ENCODE measurements at regions not wholly inside any gene's neighbourhood (a gene's known extent, or its start where the extent isn't known, plus 50 kb on each side); places are given as distances from the start of the nearest gene placed in this dataset.

DNA sequence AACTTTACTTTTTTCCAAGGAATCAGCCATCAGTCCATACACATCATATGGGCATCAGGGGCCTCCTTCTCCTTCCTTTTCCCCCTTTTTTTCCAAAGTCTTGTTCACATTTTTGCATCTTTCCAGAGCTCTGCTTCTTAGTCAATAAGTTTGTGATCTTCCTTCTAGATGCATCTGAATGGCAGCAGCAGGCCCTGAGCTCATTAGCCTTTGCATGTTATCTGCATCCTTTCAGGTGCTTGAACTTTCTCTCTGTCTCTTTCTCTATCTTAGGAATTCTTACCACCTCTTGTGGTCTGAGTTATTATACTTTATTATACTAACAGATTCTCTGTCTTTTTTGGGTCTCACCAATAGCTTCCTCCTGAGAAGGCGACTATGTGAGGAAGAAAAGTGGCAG, 312.4 kb upstream of the FANCL start:
- BruUV-seq (replicated peaks), result no TSS peak
- in situ Hi-C loops (cut with HindIII; ENCODE audit: low pct_unique_long_range_greater_than_20kb, low sequenced_read_pairs), result no loop called here
- intact Hi-C loops (cut with micrococcal nuclease; ENCODE audit: unreplicated experiment), result no loop called here
- ChIA-PET POLR2A (no interaction called here), CTCF (interaction anchor here (0.5 to 1.3 kb wide), 2 partner anchors 567 to 648 kb away, joined by 4 to 6 read pairs; no protein-coding TSS in a partner anchor)
- TF ChIP-seq SIN3A (IDR thresholded peaks at IDR 0.05; ENCODE audit: borderline replicate concordance, insufficient read depth, low read depth, low read length), result no peak
- TF ChIP-seq TCF7L2 (IDR thresholded peaks at IDR 0.05; ENCODE audit: low read depth, low read length), result no peak
- TF ChIP-seq, protein P1, sequence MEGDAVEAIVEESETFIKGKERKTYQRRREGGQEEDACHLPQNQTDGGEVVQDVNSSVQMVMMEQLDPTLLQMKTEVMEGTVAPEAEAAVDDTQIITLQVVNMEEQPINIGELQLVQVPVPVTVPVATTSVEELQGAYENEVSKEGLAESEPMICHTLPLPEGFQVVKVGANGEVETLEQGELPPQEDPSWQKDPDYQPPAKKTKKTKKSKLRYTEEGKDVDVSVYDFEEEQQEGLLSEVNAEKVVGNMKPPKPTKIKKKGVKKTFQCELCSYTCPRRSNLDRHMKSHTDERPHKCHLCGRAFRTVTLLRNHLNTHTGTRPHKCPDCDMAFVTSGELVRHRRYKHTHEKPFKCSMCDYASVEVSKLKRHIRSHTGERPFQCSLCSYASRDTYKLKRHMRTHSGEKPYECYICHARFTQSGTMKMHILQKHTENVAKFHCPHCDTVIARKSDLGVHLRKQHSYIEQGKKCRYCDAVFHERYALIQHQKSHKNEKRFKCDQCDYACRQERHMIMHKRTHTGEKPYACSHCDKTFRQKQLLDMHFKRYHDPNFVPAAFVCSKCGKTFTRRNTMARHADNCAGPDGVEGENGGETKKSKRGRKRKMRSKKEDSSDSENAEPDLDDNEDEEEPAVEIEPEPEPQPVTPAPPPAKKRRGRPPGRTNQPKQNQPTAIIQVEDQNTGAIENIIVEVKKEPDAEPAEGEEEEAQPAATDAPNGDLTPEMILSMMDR (IDR thresholded peaks at IDR 0.05), result no peak
- TF ChIP-seq, protein P2, sequence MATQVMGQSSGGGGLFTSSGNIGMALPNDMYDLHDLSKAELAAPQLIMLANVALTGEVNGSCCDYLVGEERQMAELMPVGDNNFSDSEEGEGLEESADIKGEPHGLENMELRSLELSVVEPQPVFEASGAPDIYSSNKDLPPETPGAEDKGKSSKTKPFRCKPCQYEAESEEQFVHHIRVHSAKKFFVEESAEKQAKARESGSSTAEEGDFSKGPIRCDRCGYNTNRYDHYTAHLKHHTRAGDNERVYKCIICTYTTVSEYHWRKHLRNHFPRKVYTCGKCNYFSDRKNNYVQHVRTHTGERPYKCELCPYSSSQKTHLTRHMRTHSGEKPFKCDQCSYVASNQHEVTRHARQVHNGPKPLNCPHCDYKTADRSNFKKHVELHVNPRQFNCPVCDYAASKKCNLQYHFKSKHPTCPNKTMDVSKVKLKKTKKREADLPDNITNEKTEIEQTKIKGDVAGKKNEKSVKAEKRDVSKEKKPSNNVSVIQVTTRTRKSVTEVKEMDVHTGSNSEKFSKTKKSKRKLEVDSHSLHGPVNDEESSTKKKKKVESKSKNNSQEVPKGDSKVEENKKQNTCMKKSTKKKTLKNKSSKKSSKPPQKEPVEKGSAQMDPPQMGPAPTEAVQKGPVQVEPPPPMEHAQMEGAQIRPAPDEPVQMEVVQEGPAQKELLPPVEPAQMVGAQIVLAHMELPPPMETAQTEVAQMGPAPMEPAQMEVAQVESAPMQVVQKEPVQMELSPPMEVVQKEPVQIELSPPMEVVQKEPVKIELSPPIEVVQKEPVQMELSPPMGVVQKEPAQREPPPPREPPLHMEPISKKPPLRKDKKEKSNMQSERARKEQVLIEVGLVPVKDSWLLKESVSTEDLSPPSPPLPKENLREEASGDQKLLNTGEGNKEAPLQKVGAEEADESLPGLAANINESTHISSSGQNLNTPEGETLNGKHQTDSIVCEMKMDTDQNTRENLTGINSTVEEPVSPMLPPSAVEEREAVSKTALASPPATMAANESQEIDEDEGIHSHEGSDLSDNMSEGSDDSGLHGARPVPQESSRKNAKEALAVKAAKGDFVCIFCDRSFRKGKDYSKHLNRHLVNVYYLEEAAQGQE (IDR thresholded peaks at IDR 0.05; ENCODE audit: insufficient read depth in 1 of 2, low read depth in 2 of 2, low read length in 1 of 2), result no peak
- TF ChIP-seq POLR2AphosphoS5 (IDR thresholded peaks at IDR 0.05; ENCODE audit: low read depth, low read length), result no peak
- Histone ChIP-seq H3K27ac (ENCODE audit: low read length) (no peak overlapping the region), H3K9me3 (ENCODE audit: control insufficient read depth, insufficient read depth, low read depth, low read length) (no peaks in the 10 kb centered on the region), H3K4me3 (ENCODE audit: low read depth in 2 of 2, low read length in 2 of 2) (no peak overlapping the region), H3K27me3 (ENCODE audit: control insufficient read depth, insufficient read depth, low read length) (no peaks in the 10 kb centered on the region), H3K36me3 (ENCODE audit: control insufficient read depth, insufficient read depth, low read length) (no peaks in the 10 kb centered on the region), H3K4me1 (ENCODE audit: control insufficient read depth, insufficient read depth, low read length) (no peaks in the 10 kb centered on the region)
- no peak for ATAC-seq
- DNase-seq (ENCODE audit: low read depth, low spot score), result no peak

DNA sequence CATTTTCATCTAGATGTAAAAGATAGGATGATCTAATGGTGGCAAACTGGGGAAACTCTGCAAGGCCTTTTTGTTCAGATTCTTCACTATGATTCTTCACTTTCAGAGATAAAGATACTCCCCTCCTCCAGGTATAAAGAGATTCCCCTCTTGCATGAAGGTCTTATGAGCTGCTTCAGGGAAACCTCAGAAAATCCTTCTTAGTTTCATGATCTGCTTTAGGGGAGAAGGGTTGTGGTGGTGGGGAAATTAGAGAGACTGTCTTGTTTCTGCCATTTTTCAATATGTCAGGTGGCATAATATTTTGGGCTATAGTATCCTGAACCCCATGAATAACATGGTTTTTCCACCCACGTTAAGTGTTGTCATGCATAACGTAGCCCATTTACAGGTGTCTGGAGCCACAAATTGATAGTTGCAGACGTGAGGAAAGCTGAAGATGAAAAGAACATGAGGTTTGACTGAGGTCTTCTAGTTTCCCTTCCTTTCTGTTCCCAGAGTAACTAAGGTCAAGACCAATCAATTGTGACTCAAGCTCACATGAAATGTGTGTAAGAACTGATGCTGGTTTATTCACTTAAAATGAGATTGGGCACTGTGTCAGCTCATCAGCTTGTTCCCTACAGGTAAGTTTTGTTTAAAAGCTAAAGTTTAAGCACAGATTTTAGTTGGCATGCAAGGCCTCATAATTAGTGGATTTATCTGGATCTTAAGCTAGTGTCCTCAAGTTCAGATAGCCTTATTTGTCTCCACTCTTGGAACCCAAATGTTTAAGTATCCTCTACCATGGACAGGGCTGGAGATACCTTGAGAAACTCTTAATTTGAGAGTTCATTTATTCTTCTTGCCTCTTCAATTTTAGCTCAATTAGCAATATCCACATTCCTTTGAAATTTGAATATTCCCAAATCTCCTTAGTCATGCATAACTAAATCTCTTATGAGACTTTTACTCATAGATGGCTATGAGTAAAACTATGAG, 304.5 kb upstream of the FANCL start:
- no peaks in the 10 kb centered on the region for H3K4me1 ChIP-seq (ENCODE audit: control insufficient read depth, insufficient read depth, low read length)
- in situ Hi-C loops (cut with HindIII; ENCODE audit: low pct_unique_long_range_greater_than_20kb, low sequenced_read_pairs), result no loop called here
- intact Hi-C loops (cut with micrococcal nuclease; ENCODE audit: unreplicated experiment), result no loop called here
- DNase-seq (ENCODE audit: low read depth, low spot score), result no peak
- no peak overlapping the region for H3K27ac ChIP-seq (ENCODE audit: low read length)
- H3K4me3 ChIP-seq (ENCODE audit: low read depth in 2 of 2, low read length in 2 of 2), result no peak overlapping the region
- TF ChIP-seq SIN3A (IDR thresholded peaks at IDR 0.05; ENCODE audit: borderline replicate concordance, insufficient read depth, low read depth, low read length) (no peak), TCF7L2 (IDR thresholded peaks at IDR 0.05; ENCODE audit: low read depth, low read length) (no peak), POLR2AphosphoS5 (IDR thresholded peaks at IDR 0.05; ENCODE audit: low read depth, low read length) (no peak)
- TF ChIP-seq, protein P2 (IDR thresholded peaks at IDR 0.05; ENCODE audit: insufficient read depth in 1 of 2, low read depth in 2 of 2, low read length in 1 of 2), result no peak
- TF ChIP-seq, protein P1 (IDR thresholded peaks at IDR 0.05), result no peak
- POLR2A ChIA-PET, result no interaction called here
- no peak for ATAC-seq
- no peaks in the 10 kb centered on the region for H3K27me3 ChIP-seq (ENCODE audit: control insufficient read depth, insufficient read depth, low read length)
- CTCF ChIA-PET, result no interaction called here
- no peaks in the 10 kb centered on the region for H3K36me3 ChIP-seq (ENCODE audit: control insufficient read depth, insufficient read depth, low read length)
- no peaks in the 10 kb centered on the region for H3K9me3 ChIP-seq (ENCODE audit: control insufficient read depth, insufficient read depth, low read depth, low read length)
- no TSS peak for BruUV-seq (replicated peaks)
